DND-41 (cell line): ENCODE measurements at regions not wholly inside any gene's neighbourhood (a gene's known extent, or its start where the extent isn't known, plus 50 kb on each side); places are given as distances from the start of the nearest gene placed in this dataset.

Source experiments
- EZH2 ChIP-seq: IDR thresholded peaks from 3 replicates; pipeline ENCODE4 v1.6.1; 2012; ENCODE audit warnings: borderline replicate concordance, low read depth, mild to moderate bottlenecking, moderate library complexity, low read length, inconsistent platforms; ENCODE audit not compliant: severe bottlenecking
- TF ChIP-seq, protein P1 (sequence below): IDR thresholded peaks from 2 replicates; pipeline ENCODE4 v1.5.1; 2012; ENCODE audit warnings: borderline replicate concordance, low read length, moderate library complexity, mild to moderate bottlenecking; ENCODE audit not compliant: poor library complexity, severe bottlenecking; ENCODE audit errors: extremely low read depth

DNA sequence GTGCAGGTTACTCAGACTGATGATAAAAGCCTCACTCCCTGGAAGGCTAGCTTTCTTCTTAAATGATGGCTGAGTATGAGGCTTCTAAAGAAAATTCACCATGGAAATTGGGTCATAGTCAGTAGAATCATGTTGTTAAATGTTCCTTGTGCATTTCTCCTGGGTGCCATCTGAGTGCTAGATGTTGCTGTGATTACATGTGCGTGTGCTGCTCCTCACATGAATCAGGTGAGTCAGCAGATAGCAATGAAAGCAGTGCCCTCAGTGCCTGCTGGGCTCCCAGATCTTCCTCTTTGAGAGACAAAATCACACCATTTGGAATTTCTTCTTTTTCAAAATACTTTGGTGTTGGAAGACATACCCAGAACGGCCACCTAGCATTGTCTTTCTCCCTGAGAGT is 331.7 kb downstream of the XPNPEP1 start:
- TF ChIP-seq, protein P1, sequence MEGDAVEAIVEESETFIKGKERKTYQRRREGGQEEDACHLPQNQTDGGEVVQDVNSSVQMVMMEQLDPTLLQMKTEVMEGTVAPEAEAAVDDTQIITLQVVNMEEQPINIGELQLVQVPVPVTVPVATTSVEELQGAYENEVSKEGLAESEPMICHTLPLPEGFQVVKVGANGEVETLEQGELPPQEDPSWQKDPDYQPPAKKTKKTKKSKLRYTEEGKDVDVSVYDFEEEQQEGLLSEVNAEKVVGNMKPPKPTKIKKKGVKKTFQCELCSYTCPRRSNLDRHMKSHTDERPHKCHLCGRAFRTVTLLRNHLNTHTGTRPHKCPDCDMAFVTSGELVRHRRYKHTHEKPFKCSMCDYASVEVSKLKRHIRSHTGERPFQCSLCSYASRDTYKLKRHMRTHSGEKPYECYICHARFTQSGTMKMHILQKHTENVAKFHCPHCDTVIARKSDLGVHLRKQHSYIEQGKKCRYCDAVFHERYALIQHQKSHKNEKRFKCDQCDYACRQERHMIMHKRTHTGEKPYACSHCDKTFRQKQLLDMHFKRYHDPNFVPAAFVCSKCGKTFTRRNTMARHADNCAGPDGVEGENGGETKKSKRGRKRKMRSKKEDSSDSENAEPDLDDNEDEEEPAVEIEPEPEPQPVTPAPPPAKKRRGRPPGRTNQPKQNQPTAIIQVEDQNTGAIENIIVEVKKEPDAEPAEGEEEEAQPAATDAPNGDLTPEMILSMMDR: no peak
- TF ChIP-seq EZH2: no peak
